SK-N-SH treated with all-trans-retinoic acid at 6 μM for 48 hours (cell line): ENCODE measurements at regions not wholly inside any gene's neighbourhood (a gene's known extent, or its start where the extent isn't known, plus 50 kb on each side); places are given as distances from the start of the nearest gene placed in this dataset.

Experiments used
- ATAC-seq: fragments of 200-7000 bp; cut with Tn5 transposase; 3 replicates; pipeline ENCODE4 v1.9.1; 2020; ENCODE audit warnings: mild to moderate bottlenecking, moderate library complexity
- ARNTL ChIP-seq: fragments of 450-650 bp; formaldehyde crosslinking; IDR thresholded peaks from 2 replicates; pipeline ENCODE4 v1.5.0; 2020; ENCODE audit warnings: low read depth, mild to moderate bottlenecking, moderate library complexity, borderline replicate concordance
- BACH2 ChIP-seq: fragments of 250-450 bp; sonication (Bioruptor Pico); IDR thresholded peaks from 2 replicates; pipeline ENCODE4 v1.9.0; 2021; ENCODE audit warnings: mild to moderate bottlenecking, borderline replicate concordance
- CSDC2 ChIP-seq: fragments of 250-450 bp; sonication (Bioruptor Pico); IDR thresholded peaks from 2 replicates; pipeline ENCODE4 v1.5.0; 2020; ENCODE audit warnings: mild to moderate bottlenecking, moderate library complexity
- ESRRG ChIP-seq: fragments of 250-450 bp; sonication (Bioruptor Pico); IDR thresholded peaks from 2 replicates; pipeline ENCODE4 v1.6.1; 2021; ENCODE audit warnings: mild to moderate bottlenecking
- GLIS3 ChIP-seq: fragments of 250-450 bp; sonication (Bioruptor Pico); IDR thresholded peaks from 2 replicates; pipeline ENCODE4 v1.5.0; 2020; ENCODE audit warnings: mild to moderate bottlenecking, moderate library complexity
- ISL1 ChIP-seq: fragments of 250-450 bp; sonication (Bioruptor Pico); IDR thresholded peaks from 2 replicates; pipeline ENCODE4 v2.1.2; 2022; ENCODE audit warnings: mild to moderate bottlenecking, moderate library complexity
- OSR1 ChIP-seq: fragments of 250-450 bp; sonication (Bioruptor Pico); IDR thresholded peaks from 2 replicates; pipeline ENCODE4 v1.8.0; 2022; ENCODE audit warnings: moderate library complexity, mild to moderate bottlenecking, inconsistent platforms
- PPARA ChIP-seq: fragments of 250-450 bp; sonication (Bioruptor Pico); IDR thresholded peaks from 2 replicates; pipeline ENCODE4 v1.5.0; 2020; ENCODE audit warnings: mild to moderate bottlenecking, borderline replicate concordance
- RARB ChIP-seq: fragments of 250-450 bp; sonication (Bioruptor Pico); IDR thresholded peaks from 2 replicates; pipeline ENCODE4 v1.8.0; 2021; ENCODE audit warnings: mild to moderate bottlenecking, moderate library complexity
- SNAI2 ChIP-seq: fragments of 250-450 bp; sonication (Bioruptor Pico); IDR thresholded peaks from 2 replicates; pipeline ENCODE4 v1.5.0; 2020; ENCODE audit warnings: mild to moderate bottlenecking, moderate library complexity
- TCF4 ChIP-seq: fragments of 250-450 bp; sonication (Bioruptor Pico); IDR thresholded peaks from 2 replicates; pipeline ENCODE4 v1.8.0; 2021; ENCODE audit warnings: mild to moderate bottlenecking, moderate library complexity, borderline replicate concordance
- ZC3H10 ChIP-seq: fragments of 250-450 bp; sonication (Bioruptor Pico); IDR thresholded peaks from 2 replicates; pipeline ENCODE4 v1.5.1; 2021; ENCODE audit warnings: mild to moderate bottlenecking, moderate library complexity
- ZFP3 ChIP-seq: fragments of 250-450 bp; sonication (Bioruptor Pico); IDR thresholded peaks from 2 replicates; pipeline ENCODE4 v1.5.0; 2020; ENCODE audit warnings: mild to moderate bottlenecking, moderate library complexity
- ZNF565 ChIP-seq: fragments of 450-650 bp; formaldehyde crosslinking; conservative IDR thresholded peaks from 2 replicates; pipeline ENCODE4 v1.5.0; 2020; ENCODE audit warnings: low read depth, mild to moderate bottlenecking, moderate library complexity
- ZNF70 ChIP-seq: fragments of 450-650 bp; formaldehyde crosslinking; IDR thresholded peaks from 2 replicates; pipeline ENCODE4 v1.5.0; 2020; ENCODE audit warnings: mild to moderate bottlenecking, moderate library complexity
- TF ChIP-seq, protein P1 (sequence below): fragments of 250-450 bp; sonication (Bioruptor Pico); IDR thresholded peaks from 2 replicates; pipeline ENCODE4 v1.8.0; 2020; ENCODE audit warnings: mild to moderate bottlenecking, moderate library complexity, borderline replicate concordance
- TF ChIP-seq, protein P2 (sequence below): fragments of 250-450 bp; sonication (Bioruptor Pico); IDR thresholded peaks from 2 replicates; pipeline ENCODE4 v1.5.1; 2020; ENCODE audit warnings: low read depth, mild to moderate bottlenecking, moderate library complexity
- TF ChIP-seq, protein P3 (sequence below): fragments of 250-450 bp; sonication (Bioruptor Pico); IDR thresholded peaks from 2 replicates; pipeline ENCODE4 v1.8.0; 2021; ENCODE audit warnings: low read depth, mild to moderate bottlenecking, moderate library complexity, borderline replicate concordance
- TF ChIP-seq, protein P4 (sequence below): fragments of 250-450 bp; sonication (Bioruptor Pico); IDR thresholded peaks from 2 replicates; pipeline ENCODE4 v1.5.0; 2020; ENCODE audit warnings: mild to moderate bottlenecking, moderate library complexity
- TF ChIP-seq, protein P5 (sequence below): fragments of 250-450 bp; sonication (Bioruptor Pico); IDR thresholded peaks from 2 replicates; pipeline ENCODE4 v1.5.1; 2021; ENCODE audit warnings: mild to moderate bottlenecking, moderate library complexity

DNA sequence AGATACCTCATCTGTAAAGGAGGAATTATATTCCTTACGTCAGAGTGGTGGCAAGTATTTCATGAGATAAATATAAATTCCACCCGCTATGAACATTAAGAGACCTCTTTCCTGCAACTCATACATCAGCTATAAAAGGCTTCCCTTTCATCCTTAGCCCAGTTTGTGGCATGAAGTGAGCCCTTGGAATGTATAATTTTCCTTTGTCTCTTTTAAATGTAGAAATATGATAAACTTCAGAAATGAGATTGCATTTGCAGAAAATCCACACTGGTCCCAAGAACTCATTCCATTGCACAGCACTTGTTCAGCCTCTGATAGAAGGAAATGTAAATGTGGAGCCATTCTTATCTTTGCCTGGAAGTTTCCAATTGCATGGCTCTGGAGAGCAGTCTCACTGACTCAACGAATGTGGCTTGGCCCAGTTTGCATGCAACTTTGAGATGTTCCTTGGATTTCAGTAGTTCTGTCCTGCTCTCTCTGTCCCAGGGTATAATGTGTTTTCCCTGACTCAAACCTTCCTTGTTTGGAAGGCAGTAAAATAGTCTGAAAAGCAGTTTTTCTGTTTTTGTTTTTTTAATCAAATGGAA is 746.4 kb downstream of the CDH11 start:
- ATAC-seq, result no peak
- TF ChIP-seq, protein P1, sequence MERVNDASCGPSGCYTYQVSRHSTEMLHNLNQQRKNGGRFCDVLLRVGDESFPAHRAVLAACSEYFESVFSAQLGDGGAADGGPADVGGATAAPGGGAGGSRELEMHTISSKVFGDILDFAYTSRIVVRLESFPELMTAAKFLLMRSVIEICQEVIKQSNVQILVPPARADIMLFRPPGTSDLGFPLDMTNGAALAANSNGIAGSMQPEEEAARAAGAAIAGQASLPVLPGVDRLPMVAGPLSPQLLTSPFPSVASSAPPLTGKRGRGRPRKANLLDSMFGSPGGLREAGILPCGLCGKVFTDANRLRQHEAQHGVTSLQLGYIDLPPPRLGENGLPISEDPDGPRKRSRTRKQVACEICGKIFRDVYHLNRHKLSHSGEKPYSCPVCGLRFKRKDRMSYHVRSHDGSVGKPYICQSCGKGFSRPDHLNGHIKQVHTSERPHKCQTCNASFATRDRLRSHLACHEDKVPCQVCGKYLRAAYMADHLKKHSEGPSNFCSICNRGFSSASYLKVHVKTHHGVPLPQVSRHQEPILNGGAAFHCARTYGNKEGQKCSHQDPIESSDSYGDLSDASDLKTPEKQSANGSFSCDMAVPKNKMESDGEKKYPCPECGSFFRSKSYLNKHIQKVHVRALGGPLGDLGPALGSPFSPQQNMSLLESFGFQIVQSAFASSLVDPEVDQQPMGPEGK, result no peak
- TF ChIP-seq OSR1 (CRISPR knock-in tag) (no peak), TCF4 (CRISPR knock-in tag) (no peak), GLIS3 (no peak), PPARA (CRISPR knock-in tag) (no peak), ARNTL (no peak), ZNF70 (no peak), SNAI2 (CRISPR knock-in tag) (no peak), ISL1 (CRISPR knock-in tag) (no peak), ZC3H10 (CRISPR knock-in tag) (no peak), CSDC2 (no peak)
- TF ChIP-seq, protein P2, sequence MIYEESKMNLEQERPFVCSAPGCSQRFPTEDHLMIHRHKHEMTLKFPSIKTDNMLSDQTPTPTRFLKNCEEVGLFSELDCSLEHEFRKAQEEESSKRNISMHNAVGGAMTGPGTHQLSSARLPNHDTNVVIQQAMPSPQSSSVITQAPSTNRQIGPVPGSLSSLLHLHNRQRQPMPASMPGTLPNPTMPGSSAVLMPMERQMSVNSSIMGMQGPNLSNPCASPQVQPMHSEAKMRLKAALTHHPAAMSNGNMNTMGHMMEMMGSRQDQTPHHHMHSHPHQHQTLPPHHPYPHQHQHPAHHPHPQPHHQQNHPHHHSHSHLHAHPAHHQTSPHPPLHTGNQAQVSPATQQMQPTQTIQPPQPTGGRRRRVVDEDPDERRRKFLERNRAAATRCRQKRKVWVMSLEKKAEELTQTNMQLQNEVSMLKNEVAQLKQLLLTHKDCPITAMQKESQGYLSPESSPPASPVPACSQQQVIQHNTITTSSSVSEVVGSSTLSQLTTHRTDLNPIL (CRISPR knock-in tag), result no peak
- TF ChIP-seq, protein P3, sequence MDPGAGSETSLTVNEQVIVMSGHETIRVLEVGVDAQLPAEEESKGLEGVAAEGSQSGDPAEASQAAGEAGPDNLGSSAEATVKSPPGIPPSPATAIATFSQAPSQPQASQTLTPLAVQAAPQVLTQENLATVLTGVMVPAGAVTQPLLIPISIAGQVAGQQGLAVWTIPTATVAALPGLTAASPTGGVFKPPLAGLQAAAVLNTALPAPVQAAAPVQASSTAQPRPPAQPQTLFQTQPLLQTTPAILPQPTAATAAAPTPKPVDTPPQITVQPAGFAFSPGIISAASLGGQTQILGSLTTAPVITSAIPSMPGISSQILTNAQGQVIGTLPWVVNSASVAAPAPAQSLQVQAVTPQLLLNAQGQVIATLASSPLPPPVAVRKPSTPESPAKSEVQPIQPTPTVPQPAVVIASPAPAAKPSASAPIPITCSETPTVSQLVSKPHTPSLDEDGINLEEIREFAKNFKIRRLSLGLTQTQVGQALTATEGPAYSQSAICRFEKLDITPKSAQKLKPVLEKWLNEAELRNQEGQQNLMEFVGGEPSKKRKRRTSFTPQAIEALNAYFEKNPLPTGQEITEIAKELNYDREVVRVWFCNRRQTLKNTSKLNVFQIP (CRISPR knock-in tag), result no peak
- TF ChIP-seq, all 23 proteins: peak for 0

DNA sequence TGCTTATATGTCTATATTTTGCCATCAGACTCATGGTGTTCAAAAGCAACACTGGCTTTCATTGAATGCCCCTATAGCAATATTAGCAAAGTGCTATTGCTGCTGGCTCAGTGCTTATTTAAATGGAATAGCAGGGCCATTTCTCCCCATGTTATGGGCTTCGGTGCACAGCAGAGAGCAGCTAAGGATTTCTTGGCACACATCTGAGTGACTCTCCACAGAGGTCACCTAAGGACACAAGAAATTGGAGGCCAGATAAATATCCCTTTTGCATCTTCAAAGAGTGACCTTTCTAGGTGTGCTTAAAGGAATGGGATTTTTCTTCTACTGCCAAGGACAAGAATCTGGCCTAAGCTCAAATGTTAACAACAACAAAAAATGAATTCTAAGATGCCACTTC is 751.8 kb downstream of the CDH11 start:
- TF ChIP-seq PPARA (CRISPR knock-in tag) (no peak), ZNF565 (CRISPR knock-in tag) (no peak), CSDC2 (no peak), RARB (CRISPR knock-in tag) (no peak), ESRRG (no peak), ZFP3 (CRISPR knock-in tag) (no peak), ZNF70 (no peak), GLIS3 (no peak), OSR1 (CRISPR knock-in tag) (no peak), BACH2 (no peak), ARNTL (no peak), ZC3H10 (CRISPR knock-in tag) (no peak), SNAI2 (CRISPR knock-in tag) (no peak)
- TF ChIP-seq, protein P4, sequence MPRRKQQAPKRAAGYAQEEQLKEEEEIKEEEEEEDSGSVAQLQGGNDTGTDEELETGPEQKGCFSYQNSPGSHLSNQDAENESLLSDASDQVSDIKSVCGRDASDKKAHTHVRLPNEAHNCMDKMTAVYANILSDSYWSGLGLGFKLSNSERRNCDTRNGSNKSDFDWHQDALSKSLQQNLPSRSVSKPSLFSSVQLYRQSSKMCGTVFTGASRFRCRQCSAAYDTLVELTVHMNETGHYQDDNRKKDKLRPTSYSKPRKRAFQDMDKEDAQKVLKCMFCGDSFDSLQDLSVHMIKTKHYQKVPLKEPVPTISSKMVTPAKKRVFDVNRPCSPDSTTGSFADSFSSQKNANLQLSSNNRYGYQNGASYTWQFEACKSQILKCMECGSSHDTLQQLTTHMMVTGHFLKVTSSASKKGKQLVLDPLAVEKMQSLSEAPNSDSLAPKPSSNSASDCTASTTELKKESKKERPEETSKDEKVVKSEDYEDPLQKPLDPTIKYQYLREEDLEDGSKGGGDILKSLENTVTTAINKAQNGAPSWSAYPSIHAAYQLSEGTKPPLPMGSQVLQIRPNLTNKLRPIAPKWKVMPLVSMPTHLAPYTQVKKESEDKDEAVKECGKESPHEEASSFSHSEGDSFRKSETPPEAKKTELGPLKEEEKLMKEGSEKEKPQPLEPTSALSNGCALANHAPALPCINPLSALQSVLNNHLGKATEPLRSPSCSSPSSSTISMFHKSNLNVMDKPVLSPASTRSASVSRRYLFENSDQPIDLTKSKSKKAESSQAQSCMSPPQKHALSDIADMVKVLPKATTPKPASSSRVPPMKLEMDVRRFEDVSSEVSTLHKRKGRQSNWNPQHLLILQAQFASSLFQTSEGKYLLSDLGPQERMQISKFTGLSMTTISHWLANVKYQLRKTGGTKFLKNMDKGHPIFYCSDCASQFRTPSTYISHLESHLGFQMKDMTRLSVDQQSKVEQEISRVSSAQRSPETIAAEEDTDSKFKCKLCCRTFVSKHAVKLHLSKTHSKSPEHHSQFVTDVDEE (CRISPR knock-in tag), result no peak
- TF ChIP-seq, protein P1, result no peak
- TF ChIP-seq, protein P3 (CRISPR knock-in tag), result no peak
- TF ChIP-seq, protein P5, sequence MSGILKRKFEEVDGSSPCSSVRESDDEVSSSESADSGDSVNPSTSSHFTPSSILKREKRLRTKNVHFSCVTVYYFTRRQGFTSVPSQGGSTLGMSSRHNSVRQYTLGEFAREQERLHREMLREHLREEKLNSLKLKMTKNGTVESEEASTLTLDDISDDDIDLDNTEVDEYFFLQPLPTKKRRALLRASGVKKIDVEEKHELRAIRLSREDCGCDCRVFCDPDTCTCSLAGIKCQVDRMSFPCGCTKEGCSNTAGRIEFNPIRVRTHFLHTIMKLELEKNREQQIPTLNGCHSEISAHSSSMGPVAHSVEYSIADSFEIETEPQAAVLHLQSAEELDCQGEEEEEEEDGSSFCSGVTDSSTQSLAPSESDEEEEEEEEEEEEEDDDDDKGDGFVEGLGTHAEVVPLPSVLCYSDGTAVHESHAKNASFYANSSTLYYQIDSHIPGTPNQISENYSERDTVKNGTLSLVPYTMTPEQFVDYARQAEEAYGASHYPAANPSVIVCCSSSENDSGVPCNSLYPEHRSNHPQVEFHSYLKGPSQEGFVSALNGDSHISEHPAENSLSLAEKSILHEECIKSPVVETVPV (CRISPR knock-in tag), result no peak
- no peak for ATAC-seq
